ENCODE measurements at regions not wholly inside any gene's neighbourhood (a gene's known extent, or its start where the extent isn't known, plus 50 kb on each side); places are given as distances from the start of the nearest gene placed in this dataset.
A peak's percentile ranks its signal among the peaks of the same experiment; 100 is the strongest.

DNA sequence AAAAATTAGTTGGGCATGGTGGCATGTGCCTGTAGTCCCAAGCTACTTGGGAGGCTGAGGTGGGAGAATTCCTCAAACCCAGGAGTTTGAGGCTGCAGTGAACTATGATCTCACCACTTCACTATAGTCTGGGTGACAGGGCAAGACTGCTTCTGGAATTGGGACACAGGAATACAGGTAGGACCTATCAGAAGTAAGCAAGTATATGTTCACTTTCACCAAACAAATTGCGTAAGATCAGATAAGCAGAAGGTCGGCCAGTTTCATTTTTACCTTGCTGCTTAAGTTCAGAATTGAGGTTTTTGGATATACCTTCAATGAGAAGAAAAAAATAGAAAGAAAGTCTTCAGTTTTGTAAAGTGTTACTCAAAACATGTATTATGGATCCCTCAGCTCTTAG lies 171.7 kb downstream of the MAT2B start:
- intact Hi-C loops (cut with DNase I), result no loop called here
- no peak overlapping the region for H3K27ac ChIP-seq
- no peaks in the 10 kb centered on the region for H3K4me1 ChIP-seq
- H3K9me3 ChIP-seq, result no peaks in the 10 kb centered on the region
- H3K4me3 ChIP-seq, result no peak overlapping the region
- no peak for DNase-seq
- H3K36me3 ChIP-seq, result no peaks in the 10 kb centered on the region
- no peak for ATAC-seq
- no peaks in the 10 kb centered on the region for H3K27me3 ChIP-seq
- TF ChIP-seq, protein P1, sequence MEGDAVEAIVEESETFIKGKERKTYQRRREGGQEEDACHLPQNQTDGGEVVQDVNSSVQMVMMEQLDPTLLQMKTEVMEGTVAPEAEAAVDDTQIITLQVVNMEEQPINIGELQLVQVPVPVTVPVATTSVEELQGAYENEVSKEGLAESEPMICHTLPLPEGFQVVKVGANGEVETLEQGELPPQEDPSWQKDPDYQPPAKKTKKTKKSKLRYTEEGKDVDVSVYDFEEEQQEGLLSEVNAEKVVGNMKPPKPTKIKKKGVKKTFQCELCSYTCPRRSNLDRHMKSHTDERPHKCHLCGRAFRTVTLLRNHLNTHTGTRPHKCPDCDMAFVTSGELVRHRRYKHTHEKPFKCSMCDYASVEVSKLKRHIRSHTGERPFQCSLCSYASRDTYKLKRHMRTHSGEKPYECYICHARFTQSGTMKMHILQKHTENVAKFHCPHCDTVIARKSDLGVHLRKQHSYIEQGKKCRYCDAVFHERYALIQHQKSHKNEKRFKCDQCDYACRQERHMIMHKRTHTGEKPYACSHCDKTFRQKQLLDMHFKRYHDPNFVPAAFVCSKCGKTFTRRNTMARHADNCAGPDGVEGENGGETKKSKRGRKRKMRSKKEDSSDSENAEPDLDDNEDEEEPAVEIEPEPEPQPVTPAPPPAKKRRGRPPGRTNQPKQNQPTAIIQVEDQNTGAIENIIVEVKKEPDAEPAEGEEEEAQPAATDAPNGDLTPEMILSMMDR (IDR thresholded peaks at IDR 0.05), result no peak

DNA sequence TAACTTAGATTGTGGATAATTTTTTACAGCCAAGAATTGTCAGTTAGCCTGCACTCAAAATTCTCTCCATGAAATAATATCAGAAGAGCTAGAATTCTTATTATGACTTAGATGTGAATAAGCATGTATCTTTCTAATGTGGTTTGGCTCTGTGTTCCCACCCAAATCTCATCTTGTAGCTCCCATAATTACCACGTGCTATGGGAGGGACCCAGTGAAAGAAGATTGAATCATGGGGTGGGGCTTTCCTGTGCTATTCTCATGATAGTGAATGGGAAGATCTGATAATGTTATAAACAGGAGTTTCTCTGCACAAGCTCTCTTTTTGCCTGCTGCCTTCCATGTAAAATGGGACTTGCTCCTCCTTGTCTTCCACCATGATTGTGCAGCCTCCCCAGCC lies 176.8 kb downstream of the MAT2B start:
- intact Hi-C loops (cut with DNase I), result no loop called here
- H3K27me3 ChIP-seq, result no peaks in the 10 kb centered on the region
- H3K27ac ChIP-seq, result no peak overlapping the region
- TF ChIP-seq, protein P1 (IDR thresholded peaks at IDR 0.05), result no peak
- H3K36me3 ChIP-seq, result no peaks in the 10 kb centered on the region
- no peak for ATAC-seq
- no peaks in the 10 kb centered on the region for H3K9me3 ChIP-seq
- DNase-seq, result no peak
- no peak overlapping the region for H3K4me3 ChIP-seq
- no peaks in the 10 kb centered on the region for H3K4me1 ChIP-seq

DNA sequence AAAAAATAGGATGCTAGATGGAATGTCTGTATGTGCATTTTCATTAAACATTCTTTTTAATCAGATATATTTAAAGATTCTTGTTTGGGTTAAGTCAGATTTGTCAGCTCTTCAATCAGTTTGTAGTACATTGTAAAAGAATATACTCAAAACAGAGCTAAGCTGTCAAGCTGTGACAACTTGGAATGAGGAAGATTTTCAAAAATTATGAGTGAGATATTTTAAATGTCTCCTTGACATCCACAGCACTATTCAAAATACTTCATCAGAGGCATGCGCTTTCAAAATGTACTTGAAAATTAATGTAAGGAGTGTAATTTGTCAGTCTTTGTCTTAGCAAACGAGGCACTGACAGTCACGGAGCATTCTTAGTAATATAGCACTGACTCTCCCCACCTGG lies 182.0 kb downstream of the MAT2B start:
- Histone ChIP-seq H3K9me3 (no peaks in the 10 kb centered on the region), H3K27me3 (no peaks in the 10 kb centered on the region), H3K27ac (no peak overlapping the region), H3K36me3 (no peaks in the 10 kb centered on the region), H3K4me1 (no peaks in the 10 kb centered on the region), H3K4me3 (no peak overlapping the region)
- intact Hi-C loops (cut with DNase I), result no loop called here
- ATAC-seq (no peak), DNase-seq (no peak)
- TF ChIP-seq, protein P1 (IDR thresholded peaks at IDR 0.05), result no peak

DNA sequence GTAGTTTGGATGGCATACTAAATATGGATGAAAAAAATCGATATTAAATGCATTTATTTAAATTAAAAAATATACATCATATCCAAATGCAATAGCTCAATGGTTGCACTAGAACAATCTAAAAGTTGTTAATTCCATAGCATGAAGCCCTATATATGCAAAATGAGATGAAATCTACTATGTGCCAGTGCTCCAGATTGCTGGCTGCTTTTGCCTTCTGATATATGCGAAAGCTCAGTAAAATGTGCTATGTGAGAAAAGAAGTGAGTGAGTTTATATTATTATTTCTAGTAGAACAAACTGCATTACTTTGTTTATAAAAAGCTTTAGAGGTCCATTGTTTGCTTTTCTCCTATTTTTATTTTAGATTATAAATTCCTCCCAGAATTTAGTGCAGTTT lies 186.7 kb downstream of the MAT2B start:
- no peaks in the 10 kb centered on the region for H3K9me3 ChIP-seq
- no peak for DNase-seq
- H3K4me1 ChIP-seq, result no peaks in the 10 kb centered on the region
- H3K36me3 ChIP-seq, result no peaks in the 10 kb centered on the region
- TF ChIP-seq, protein P1 (IDR thresholded peaks at IDR 0.05), result no peak
- ATAC-seq, result no peak
- no peak overlapping the region for H3K27ac ChIP-seq
- no peaks in the 10 kb centered on the region for H3K27me3 ChIP-seq
- intact Hi-C loops (cut with DNase I), result no loop called here
- no peak overlapping the region for H3K4me3 ChIP-seq

DNA sequence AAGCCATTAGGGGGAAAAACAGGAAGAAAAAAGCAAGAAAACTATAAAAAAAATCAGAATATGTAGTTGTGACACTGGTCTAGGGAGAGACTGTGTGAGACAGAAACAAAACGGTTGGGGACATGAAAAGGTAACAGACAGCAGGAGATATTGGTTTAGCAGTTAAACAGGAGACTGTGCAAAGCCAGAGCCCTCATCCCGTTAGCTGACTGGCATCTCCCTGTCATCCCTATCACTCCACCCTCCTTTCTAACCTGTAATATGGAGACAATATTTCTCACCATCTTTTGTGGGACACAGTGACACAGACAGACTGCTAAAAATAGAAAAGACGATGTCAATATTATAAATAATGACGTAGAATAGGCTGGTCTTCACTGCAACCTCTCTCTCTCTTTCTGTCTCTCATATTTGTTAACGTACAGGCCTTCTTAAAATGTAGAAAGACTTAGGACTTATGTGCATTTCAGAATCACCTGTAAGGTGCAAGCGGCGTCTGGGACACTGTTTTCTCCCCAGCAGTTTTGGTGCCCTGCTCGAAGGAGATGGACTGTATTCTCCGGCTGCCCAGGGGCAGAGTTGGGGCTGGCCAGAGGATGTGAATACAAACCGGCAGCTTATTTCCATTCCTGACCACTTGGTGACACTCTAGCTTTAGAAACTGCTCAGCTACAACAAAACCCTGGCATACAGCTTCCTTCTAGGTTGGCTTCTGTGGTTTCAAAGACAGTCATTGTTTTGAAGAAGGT lies 190.6 kb downstream of the MAT2B start:
- Histone ChIP-seq H3K27me3 (no peaks in the 10 kb centered on the region), H3K36me3 (no peaks in the 10 kb centered on the region), H3K4me3 (no peak overlapping the region), H3K4me1 (no peaks in the 10 kb centered on the region), H3K27ac (no peak overlapping the region), H3K9me3 (no peaks in the 10 kb centered on the region)
- peak; percentile 88 for ATAC-seq
- TF ChIP-seq, protein P1 (IDR thresholded peaks at IDR 0.05), result peak; percentile 58
- intact Hi-C loops (cut with DNase I), result no loop called here
- no peak for DNase-seq

DNA sequence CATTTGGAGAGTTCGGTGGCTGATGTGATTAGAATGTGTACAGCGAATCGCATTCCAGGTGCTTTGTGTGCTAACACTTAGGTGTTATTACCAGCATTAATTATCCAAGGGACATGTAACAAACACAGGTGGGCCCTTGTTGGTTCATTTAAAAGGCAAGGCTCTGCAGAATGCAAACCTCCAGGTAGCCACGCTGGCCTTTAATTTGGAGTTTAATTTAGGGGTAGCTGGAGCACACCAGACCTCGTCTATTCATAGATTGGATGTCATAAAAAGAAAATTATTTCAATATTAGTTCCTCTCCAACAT lies 191.1 kb downstream of the MAT2B start:
- Histone ChIP-seq H3K9me3 (no peaks in the 10 kb centered on the region), H3K27me3 (no peaks in the 10 kb centered on the region), H3K4me1 (no peaks in the 10 kb centered on the region), H3K27ac (no peak overlapping the region), H3K4me3 (no peak overlapping the region), H3K36me3 (no peaks in the 10 kb centered on the region)
- TF ChIP-seq, protein P1 (IDR thresholded peaks at IDR 0.05), result no peak
- ATAC-seq (no peak), DNase-seq (no peak)
- intact Hi-C loops (cut with DNase I), result no loop called here

All from upper lobe of right lung (tissue), 1 donor.